GM12891 (cell line): ENCODE measurements at regions not wholly inside any gene's neighbourhood (a gene's known extent, or its start where the extent isn't known, plus 50 kb on each side); places are given as distances from the start of the nearest gene placed in this dataset.
"Not testable (repeated sequence)": the region's sequence is repeated elsewhere in the genome, so short reads cannot be mapped to it uniquely, and the experiment has no call there.

Experiments
- POLR2A ChIP-seq: IDR thresholded peaks from 2 replicates; pipeline ENCODE4 v1.6.1; 2011; ENCODE audit warnings: low read depth, low read length, control low read depth
- POLR2AphosphoS5 ChIP-seq: IDR thresholded peaks from 2 replicates; pipeline ENCODE4 v1.6.1; 2011; ENCODE audit warnings: low read depth, low read length, control low read depth
- TAF1 ChIP-seq: IDR thresholded peaks from 2 replicates; pipeline ENCODE4 v1.6.1; 2011; ENCODE audit warnings: low read depth, low read length, control low read depth

GRCh38 chr2:91509276-91509675 lies 2817.8 kb downstream of the RPIA start:
- TF ChIP-seq POLR2AphosphoS5, TAF1, POLR2A: not testable (repeated sequence)
